Activated naive CD8-positive, alpha-beta T cell (primary cell): ENCODE measurements at regions not wholly inside any gene's neighbourhood (a gene's known extent, or its start where the extent isn't known, plus 50 kb on each side); places are given as distances from the start of the nearest gene placed in this dataset.

Experiments
- H3K27ac Mint-ChIP-seq: one replicate; pipeline ENCODE4 v1.8.0; 2021; ENCODE audit warnings: mixed read lengths
- H3K27me3 Mint-ChIP-seq: one replicate; pipeline ENCODE4 v1.8.0; 2021; ENCODE audit warnings: mixed read lengths
- H3K36me3 Mint-ChIP-seq: one replicate; pipeline ENCODE4 v1.8.0; 2021; ENCODE audit warnings: mixed read lengths
- H3K4me1 Mint-ChIP-seq: one replicate; pipeline ENCODE4 v1.8.0; 2021; ENCODE audit warnings: low read depth, mixed read lengths
- H3K4me3 Mint-ChIP-seq: one replicate; pipeline ENCODE4 v1.8.0; 2021; ENCODE audit warnings: mild to moderate bottlenecking, mixed read lengths
- H3K9me3 Mint-ChIP-seq: one replicate; pipeline ENCODE4 v1.8.0; 2021; ENCODE audit warnings: low read depth, mixed read lengths

DNA sequence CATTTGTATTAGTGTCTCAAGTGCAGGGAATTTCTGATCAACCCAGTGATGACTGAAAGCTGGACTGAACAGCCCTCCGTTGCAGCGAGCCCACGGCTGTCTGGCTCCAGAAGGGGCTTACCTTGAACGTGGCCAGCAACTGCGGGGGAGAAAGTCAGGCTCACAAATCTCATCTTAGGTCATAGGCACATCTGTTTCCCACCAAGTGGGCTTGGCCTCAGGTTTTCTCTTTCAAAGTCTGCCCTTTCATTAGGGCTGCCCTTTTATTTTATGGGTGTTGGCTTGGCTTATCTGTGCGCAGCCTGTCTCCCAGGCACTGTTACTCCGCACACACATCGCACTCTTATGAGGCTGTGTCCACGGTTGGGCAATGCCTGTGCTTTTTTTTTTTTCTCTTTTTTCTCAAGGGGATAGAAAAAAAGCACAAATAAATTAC lies 178.0 kb downstream of the JCAD start:
- Mint-ChIP-seq H3K27me3 (peaks cover 6% of the 10 kb centered on the region), H3K9me3 (no peaks in the 10 kb centered on the region), H3K27ac (no peak overlapping the region), H3K4me1 (no peaks in the 10 kb centered on the region), H3K4me3 (no peak overlapping the region), H3K36me3 (no peaks in the 10 kb centered on the region)

DNA sequence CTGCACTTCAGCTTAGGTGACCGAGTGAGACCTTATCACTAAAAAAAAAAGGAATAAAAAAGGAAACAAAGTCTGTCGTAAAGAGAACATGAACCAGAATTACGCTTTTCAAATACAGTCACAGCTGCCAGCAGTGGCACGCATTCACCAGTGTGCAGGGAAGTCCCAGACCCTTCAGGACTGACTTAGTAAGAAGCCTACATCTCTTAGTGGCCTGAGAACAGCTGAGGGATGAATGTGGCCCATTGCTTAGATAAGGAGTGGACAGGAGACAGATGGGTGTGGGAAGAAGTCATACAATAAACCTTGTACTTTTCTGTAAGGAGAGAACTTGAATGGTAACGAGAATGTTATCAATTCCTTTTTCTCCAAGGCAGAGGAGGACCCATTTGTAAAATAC lies 178.5 kb downstream of the JCAD start:
- Mint-ChIP-seq H3K27me3 (peaks cover 7% of the 10 kb centered on the region), H3K27ac (no peak overlapping the region)

DNA sequence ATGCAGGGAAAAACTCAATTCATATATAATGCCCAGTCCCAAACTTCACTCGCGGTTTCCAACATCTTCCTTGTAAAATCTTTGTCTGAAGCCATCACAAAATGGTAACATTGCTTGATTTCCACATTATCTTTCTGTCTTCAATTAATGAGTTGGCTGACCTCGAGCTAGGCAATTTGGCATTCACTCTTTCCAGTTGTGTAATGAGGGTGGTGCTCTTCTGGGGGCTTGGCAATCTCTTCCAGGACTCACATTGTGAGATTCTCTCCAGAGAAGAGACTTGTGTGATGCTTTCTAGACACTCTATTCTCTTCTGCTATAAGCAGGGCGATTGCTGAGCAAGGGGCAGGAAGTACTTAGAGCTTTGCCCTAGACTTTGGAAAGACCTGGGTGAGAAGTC lies 179.5 kb downstream of the JCAD start:
- H3K27me3 Mint-ChIP-seq = peaks cover 9% of the 10 kb centered on the region
- no peak overlapping the region for H3K27ac Mint-ChIP-seq
- H3K4me1 Mint-ChIP-seq = no peaks in the 10 kb centered on the region
- no peak overlapping the region for H3K4me3 Mint-ChIP-seq
- H3K9me3 Mint-ChIP-seq = no peaks in the 10 kb centered on the region
- no peaks in the 10 kb centered on the region for H3K36me3 Mint-ChIP-seq

More for the DNA sequence above, 178.5 kb downstream of the JCAD start:
- Mint-ChIP-seq H3K4me3 (no peak overlapping the region), H3K4me1 (no peaks in the 10 kb centered on the region), H3K36me3 (no peaks in the 10 kb centered on the region), H3K9me3 (no peaks in the 10 kb centered on the region)

DNA sequence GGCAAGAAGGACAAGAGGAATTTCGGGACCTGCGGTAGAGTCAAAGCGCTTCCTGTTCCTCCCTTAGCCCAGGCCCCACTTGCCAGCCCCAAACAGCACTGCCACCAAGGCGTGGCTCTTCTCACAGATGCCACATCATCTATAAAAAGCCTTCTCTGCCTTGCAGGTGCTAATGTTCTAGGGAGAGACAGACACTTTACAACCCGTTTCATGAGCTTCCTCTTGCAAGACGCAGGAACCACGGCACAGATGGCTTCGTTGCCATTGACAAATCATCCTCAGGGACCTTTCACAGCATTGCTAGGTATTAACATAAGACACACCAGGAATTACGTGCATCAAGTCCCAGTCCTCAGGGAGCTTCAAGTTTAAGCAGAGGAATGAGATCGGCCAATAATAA lies 180.9 kb downstream of the JCAD start:
- Mint-ChIP-seq H3K36me3 (no peaks in the 10 kb centered on the region), H3K4me3 (no peak overlapping the region), H3K27me3 (peaks cover 9% of the 10 kb centered on the region), H3K9me3 (no peaks in the 10 kb centered on the region), H3K27ac (no peak overlapping the region), H3K4me1 (no peaks in the 10 kb centered on the region)

DNA sequence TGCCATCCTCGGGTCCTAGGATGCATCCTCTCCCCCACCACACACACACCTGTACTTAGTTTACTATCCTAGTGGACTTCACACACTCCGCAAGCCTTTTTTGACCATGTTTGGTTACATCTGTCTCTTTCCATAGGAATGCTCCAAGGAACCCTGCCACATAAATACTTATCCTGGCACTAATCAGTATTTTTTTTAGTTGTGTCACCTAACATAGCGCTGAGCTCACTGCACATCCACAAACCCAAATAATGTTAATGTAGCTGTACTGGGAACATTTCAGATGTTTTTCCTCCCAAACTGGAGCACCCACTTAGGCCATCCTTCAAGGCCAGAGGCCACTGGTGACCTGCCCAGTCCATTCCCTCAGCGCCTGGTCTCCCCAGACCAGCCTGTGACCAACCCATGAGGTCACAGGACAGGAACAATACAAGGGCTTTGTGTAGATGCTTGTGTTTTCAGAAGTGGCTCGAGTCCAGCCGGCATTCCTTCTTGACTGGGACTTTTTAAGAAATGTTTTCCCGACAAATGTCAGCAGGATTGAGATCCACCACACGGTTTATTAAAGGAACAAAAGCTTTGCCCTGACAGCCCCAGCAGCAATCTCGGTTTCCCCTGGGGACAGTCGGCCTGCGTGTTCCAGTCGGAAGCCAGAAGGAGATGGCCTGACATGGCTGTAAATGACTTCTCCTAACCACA lies 181.4 kb downstream of the JCAD start:
- Mint-ChIP-seq H3K4me3 (no peak overlapping the region), H3K36me3 (no peaks in the 10 kb centered on the region), H3K4me1 (no peaks in the 10 kb centered on the region), H3K27ac (no peak overlapping the region), H3K27me3 (peaks cover 9% of the 10 kb centered on the region), H3K9me3 (no peaks in the 10 kb centered on the region)

DNA sequence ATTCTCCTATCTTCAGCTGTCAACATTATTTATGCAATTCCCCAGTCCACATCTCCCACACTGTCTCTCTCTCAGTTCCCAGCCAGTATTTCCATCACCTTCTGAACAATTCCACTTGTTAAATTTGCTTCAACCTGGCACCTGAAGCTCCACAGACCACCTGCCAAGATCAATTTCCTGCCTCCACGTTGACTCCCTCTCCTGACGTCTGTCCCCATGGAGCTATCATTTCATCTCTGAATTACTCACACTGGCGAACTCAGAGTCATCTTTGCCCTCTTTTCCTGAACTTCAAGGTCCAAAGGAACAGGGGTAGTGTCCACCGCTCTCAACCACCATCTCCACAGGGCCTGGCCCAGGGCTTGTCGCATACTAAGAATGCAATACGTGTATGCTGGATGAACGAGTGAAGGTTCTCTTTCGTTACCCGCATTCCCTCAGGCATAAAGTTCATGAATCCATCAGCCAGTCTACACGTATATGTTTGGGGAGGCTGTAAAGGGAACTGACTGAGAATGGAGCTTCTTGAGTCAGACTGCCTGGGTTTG lies 183.3 kb downstream of the JCAD start:
- Mint-ChIP-seq H3K27me3 (peaks cover 9% of the 10 kb centered on the region), H3K4me3 (no peak overlapping the region), H3K27ac (no peak overlapping the region), H3K9me3 (no peaks in the 10 kb centered on the region), H3K4me1 (no peaks in the 10 kb centered on the region), H3K36me3 (no peaks in the 10 kb centered on the region)

DNA sequence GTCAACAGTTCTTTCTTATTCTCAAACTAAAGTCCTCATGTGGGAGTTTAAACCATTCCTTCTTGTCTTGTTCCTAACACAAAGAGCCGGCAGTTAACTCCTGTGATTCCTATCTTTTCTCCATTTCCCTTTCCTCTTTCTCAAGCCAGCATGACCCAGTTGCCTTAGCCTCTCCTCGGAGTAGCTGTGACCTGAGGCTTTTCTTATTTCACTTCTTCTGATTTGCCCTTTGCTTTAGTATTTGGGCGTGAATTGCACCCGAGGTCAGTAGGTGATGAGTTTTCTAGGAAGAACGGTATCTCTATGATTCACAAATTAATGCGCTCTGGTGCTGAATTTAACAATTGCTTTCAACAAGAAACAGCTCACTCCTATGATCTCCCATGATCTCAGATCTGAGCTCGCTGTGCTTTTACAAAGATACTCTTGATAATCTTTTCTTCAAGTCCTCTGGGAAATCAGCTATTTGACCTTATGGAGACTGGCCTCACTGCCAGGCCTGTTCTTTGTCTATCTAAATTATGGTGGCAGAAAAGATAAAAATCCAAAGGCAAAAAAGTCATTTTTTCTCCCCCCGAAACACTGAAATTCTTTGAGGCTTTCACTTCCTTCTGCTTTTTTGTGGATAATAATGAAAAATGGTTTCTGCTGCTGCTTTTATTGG lies 184.6 kb downstream of the JCAD start:
- Mint-ChIP-seq H3K9me3 (no peaks in the 10 kb centered on the region), H3K4me1 (no peaks in the 10 kb centered on the region), H3K27ac (no peak overlapping the region), H3K4me3 (no peak overlapping the region), H3K36me3 (no peaks in the 10 kb centered on the region), H3K27me3 (peaks cover 6% of the 10 kb centered on the region)

DNA sequence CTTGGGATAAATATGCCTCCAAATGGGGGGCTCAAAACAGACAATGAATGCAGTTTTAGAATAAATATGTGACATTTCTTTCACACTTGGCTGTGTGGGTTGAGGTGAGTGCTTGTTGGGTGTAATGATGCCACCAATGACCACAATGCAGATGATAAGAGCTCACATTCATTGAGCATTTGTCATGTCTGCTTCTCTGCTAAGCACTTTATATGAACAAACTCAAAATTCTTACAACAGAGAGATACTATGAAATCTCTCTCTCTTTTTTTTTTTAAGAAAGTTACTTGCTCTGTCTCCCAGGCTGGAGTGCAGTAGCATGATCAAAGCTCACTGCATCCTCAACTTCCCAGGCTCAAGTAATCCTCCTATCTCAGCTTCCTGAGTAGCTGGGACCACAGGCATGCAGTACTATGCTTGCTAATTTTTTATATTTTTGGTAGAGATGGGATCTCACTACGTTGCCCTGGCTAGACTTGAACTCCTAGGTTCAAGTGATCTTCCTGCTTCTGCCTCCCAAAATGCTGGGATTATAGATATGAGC lies 185.4 kb downstream of the JCAD start:
- H3K9me3 Mint-ChIP-seq = no peaks in the 10 kb centered on the region
- H3K4me1 Mint-ChIP-seq = no peaks in the 10 kb centered on the region
- peaks cover 6% of the 10 kb centered on the region for H3K27me3 Mint-ChIP-seq
- H3K4me3 Mint-ChIP-seq = no peak overlapping the region
- H3K36me3 Mint-ChIP-seq = no peaks in the 10 kb centered on the region
- H3K27ac Mint-ChIP-seq = no peak overlapping the region

DNA sequence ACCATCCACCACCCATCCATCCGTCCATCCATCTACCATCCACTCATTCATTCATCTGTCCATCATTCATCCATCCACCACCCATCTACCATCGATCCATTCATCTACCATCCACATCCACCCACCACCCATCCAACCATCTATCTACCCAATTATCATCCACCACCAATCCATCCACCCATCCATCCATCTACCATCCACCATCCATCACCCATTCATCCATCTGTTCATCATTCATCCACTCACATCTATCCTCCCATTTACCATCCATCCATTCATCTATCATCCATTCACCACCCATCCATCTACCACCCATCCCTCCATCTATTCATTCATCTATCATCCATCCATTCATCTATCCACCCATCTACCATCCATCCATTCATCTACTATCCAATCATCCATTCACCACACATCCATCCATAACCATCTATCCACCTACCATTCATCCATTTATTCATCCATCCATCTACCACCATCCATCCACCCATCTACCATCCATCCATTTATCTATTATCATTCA lies 188.8 kb downstream of the JCAD start:
- H3K36me3 Mint-ChIP-seq = no peaks in the 10 kb centered on the region
- no peak overlapping the region for H3K4me3 Mint-ChIP-seq
- H3K27me3 Mint-ChIP-seq = no peaks in the 10 kb centered on the region
- H3K27ac Mint-ChIP-seq = no peak overlapping the region
- no peaks in the 10 kb centered on the region for H3K9me3 Mint-ChIP-seq
- no peaks in the 10 kb centered on the region for H3K4me1 Mint-ChIP-seq

DNA sequence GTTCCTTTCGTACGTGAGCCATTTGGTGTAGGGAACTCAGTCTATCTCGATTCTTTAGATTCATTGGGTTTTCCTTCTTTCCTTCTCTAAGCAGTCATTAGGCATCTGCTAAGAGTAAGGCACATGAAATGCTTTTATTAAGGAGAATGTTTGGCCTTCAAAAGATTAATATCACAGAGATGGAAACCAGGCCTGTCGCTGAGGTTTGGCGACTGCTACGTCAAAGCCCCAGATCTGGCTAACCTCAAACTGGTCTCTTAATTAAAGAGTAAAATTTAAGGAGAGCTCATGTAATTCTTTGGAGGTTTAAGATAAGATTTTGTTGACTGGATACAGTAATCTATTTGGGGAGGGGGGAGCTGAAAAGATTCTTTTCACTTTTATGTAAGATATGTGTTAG lies 189.8 kb downstream of the JCAD start:
- Mint-ChIP-seq H3K9me3 (no peaks in the 10 kb centered on the region), H3K4me3 (no peak overlapping the region), H3K36me3 (no peaks in the 10 kb centered on the region), H3K27me3 (no peaks in the 10 kb centered on the region), H3K4me1 (no peaks in the 10 kb centered on the region), H3K27ac (no peak overlapping the region)

DNA sequence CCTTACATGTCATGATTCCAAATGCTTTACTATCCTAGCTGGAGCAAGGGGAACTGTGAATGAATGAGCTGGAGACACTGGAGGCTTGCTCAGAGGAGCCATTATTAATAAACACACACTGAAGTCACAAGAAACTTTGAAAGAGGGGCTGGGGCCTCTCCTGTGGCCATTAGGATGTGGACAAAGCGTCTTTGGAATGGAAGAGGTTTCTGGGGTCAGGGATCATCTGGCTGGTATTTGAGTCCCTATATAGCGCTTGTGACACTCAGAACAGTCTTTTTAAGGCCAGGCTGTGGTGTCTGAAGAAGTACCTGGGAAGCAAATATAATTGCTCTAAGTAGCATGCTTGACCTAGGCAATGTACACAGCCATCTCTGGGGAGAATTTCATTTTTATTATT lies 193.0 kb downstream of the JCAD start:
- Mint-ChIP-seq H3K9me3 (no peaks in the 10 kb centered on the region), H3K27ac (no peak overlapping the region), H3K36me3 (no peaks in the 10 kb centered on the region), H3K27me3 (no peaks in the 10 kb centered on the region), H3K4me3 (no peak overlapping the region), H3K4me1 (no peaks in the 10 kb centered on the region)

DNA sequence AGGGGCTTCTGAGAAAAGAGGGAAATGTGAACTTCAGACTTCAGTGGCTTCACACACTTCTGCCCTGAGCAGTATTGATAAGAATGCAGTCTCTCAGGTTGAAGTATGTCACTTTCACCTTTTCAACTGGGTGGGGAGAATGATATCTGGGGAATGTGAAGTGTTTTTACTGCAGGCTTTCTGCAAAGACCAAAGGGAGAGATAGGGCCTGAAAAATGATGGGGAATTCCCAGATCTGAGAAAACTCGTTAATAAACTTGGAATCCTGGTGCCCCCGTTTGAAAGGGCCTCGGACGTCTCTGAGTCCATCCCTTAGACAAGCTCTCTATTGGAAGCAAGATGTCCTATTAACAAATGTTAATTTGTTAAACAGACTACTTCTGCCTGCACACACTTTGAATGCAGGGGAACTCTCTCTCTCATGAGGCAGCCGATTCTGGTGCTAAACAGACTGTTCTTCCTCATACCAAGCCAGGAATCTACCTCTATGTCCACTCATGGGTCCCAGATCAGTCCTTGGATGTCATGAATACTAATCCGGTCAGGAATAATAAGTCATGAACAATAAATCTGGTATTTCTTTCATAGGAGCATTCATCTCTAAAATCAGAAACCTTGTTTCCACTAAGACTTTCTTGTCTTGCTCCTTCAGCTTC lies 193.6 kb downstream of the JCAD start:
- H3K4me1 Mint-ChIP-seq = no peaks in the 10 kb centered on the region
- H3K36me3 Mint-ChIP-seq = no peaks in the 10 kb centered on the region
- no peaks in the 10 kb centered on the region for H3K9me3 Mint-ChIP-seq
- H3K4me3 Mint-ChIP-seq = no peak overlapping the region
- no peak overlapping the region for H3K27ac Mint-ChIP-seq
- H3K27me3 Mint-ChIP-seq = no peaks in the 10 kb centered on the region

DNA sequence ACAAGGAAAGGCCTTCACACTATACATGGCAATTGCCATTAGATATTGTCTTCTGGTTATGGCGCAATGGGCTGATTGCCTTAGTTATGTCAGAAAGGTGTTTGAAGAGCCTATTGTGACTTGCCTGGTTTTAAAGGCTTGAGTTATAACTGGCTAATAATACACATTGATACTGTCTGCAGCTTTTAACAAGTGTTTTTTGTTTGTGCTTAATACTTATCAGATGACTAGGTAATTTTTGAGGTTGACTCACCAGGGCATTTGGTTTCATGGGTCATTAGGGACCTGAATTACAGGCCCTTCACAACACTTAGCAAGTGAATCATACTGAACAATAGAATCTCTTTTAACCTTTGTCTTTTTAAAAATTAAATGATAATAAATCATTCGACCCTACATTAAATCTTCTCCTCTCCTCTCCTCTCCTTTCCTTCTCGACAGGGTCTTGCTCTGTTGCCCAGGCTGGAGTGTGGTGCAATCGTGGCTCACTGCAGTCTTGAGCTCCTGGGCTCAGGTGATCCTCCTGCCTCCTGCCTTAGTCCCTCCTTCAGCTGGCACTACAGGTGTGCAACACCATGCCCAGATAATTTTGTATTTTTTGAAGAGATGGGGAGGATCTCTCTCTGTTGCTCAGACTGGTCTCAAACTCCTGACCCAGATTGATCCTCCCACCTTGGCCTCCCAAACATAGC lies 196.3 kb downstream of the JCAD start:
- H3K36me3 Mint-ChIP-seq = no peaks in the 10 kb centered on the region
- H3K27ac Mint-ChIP-seq = no peak overlapping the region
- H3K27me3 Mint-ChIP-seq = peaks cover 8% of the 10 kb centered on the region
- H3K9me3 Mint-ChIP-seq = no peaks in the 10 kb centered on the region
- no peak overlapping the region for H3K4me3 Mint-ChIP-seq
- H3K4me1 Mint-ChIP-seq = no peaks in the 10 kb centered on the region

DNA sequence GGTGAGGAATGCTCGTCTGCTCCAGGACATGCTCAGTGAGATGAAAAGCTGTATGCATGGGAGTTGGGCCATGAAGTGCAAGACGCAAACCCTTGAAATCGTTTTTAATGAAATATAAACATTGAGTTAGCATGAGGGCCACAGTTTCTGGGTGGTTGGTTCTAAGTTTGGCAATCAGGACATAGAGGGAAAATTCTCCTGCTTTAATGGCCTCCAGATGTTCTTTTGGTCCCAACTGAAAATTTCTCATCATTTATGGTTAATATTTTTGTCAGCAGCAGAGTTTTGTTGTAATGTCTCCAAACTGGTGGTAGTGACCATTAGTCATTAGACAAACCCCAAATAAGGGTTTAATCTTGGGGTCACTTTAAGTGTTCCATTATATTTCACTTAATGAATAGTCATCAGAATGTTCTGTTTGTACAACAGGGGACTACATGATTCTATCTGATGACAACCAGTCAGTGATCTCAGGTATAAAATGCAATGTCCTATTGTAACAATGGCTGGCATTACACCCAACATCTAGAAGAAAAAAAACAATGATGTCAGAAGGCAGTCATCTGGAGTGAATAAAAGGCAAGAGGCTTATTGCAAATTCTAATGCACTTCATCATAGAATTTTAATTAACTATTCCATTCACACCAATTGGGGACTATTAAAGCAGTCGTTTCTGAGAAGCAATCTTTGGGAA lies 197.4 kb downstream of the JCAD start:
- Mint-ChIP-seq H3K27me3 (peaks cover 8% of the 10 kb centered on the region), H3K27ac (no peak overlapping the region), H3K36me3 (no peaks in the 10 kb centered on the region), H3K9me3 (no peaks in the 10 kb centered on the region), H3K4me3 (no peak overlapping the region), H3K4me1 (no peaks in the 10 kb centered on the region)
